CD14-positive monocyte (primary cell): ENCODE measurements at regions not wholly inside any gene's neighbourhood (a gene's known extent, or its start where the extent isn't known, plus 50 kb on each side); places are given as distances from the start of the nearest gene placed in this dataset.

Experiments used
- DNase-seq, 3 donors: peaks; one replicate each; pipeline ENCODE4 v3.0.0-alpha.2; 2011 to 2022
- H2AFZ ChIP-seq: 2 replicates; pipeline ENCODE4 v1.6.0; 2012; ENCODE audit warnings: mild to moderate bottlenecking, low read depth, low read length, inconsistent platforms; ENCODE audit not compliant: insufficient read depth, poor library complexity, severe bottlenecking
- H3K27ac ChIP-seq, 2 donors: 1 replicate in 1 of 2; 2 replicates in 1 of 2; pipeline ENCODE4 v1.5.1; 2012 to 2013; ENCODE audit warnings: low read length in 2 of 2, control low read depth in 1 of 2, inconsistent platforms in 1 of 2, low read depth in 1 of 2, mild to moderate bottlenecking in 1 of 2
- H3K27me3 ChIP-seq, 2 donors: one replicate each; pipeline versions ENCODE4 v1.6.0 to v1.6.1; 2011 to 2013; ENCODE audit warnings: low read length in 2 of 2; ENCODE audit not compliant: control insufficient read depth in 2 of 2, insufficient read depth in 2 of 2
- H3K36me3 ChIP-seq, 2 donors: replicated peaks in 1 of 2; 1 replicate in 1 of 2; 2 replicates in 1 of 2; pipeline versions ENCODE4 v1.5.1 to v1.6.1; 2012 to 2013; ENCODE audit warnings: low read length in 2 of 2, control low read depth in 1 of 2, inconsistent platforms in 1 of 2, mild to moderate bottlenecking in 1 of 2; ENCODE audit not compliant: insufficient read depth in 2 of 2, control insufficient read depth in 1 of 2
- H3K4me1 ChIP-seq, 2 donors: 1 replicate in 1 of 2; 2 replicates in 1 of 2; pipeline versions ENCODE4 v1.5.1 to v1.6.1; 2012 to 2013; ENCODE audit warnings: low read length in 2 of 2, control low read depth in 1 of 2, inconsistent platforms in 1 of 2, mild to moderate bottlenecking in 1 of 2, moderate library complexity in 1 of 2; ENCODE audit not compliant: insufficient read depth in 2 of 2, control insufficient read depth in 1 of 2
- H3K4me2 ChIP-seq: replicated peaks from 2 replicates; pipeline ENCODE3; 2012; ENCODE audit warnings: low read length, moderate library complexity, mild to moderate bottlenecking; ENCODE audit not compliant: poor library complexity, severe bottlenecking; ENCODE audit errors: extremely low read depth
- H3K4me3 ChIP-seq, 3 experiments: fragments of 200-600 bp in 1 of 3; sonication (generic) in 1 of 3; replicated peaks in 1 of 3; 1 replicate in 2 of 3; 2 replicates in 1 of 3; pipeline ENCODE4 v1.5.1; 2011 to 2013; ENCODE audit warnings: low read length in 3 of 3, mild to moderate bottlenecking in 3 of 3, control low read depth in 2 of 3, low read depth in 2 of 3, inconsistent platforms in 1 of 3, moderate library complexity in 1 of 3
- H3K79me2 ChIP-seq: 2 replicates; pipeline ENCODE4 v1.6.0; 2012; ENCODE audit warnings: mild to moderate bottlenecking, control low read depth, inconsistent platforms, low read length, moderate library complexity; ENCODE audit not compliant: insufficient read depth
- H3K9ac ChIP-seq: 2 replicates; pipeline ENCODE4 v1.6.0; 2017; ENCODE audit warnings: low read length, mild to moderate bottlenecking; ENCODE audit not compliant: insufficient read depth, poor library complexity, severe bottlenecking
- H3K9me3 ChIP-seq, 2 donors: replicated peaks in 1 of 2; 1 replicate in 1 of 2; 2 replicates in 1 of 2; pipeline versions ENCODE4 v1.5.1 to v1.6.1; 2012 to 2013; ENCODE audit warnings: low read length in 2 of 2, control low read depth in 1 of 2; ENCODE audit not compliant: control insufficient read depth in 1 of 2, insufficient read depth in 1 of 2
- H4K20me1 ChIP-seq: 2 replicates; pipeline ENCODE4 v1.6.0; 2012; ENCODE audit warnings: mild to moderate bottlenecking, low read length, control low read depth, moderate library complexity; ENCODE audit not compliant: insufficient read depth
- H3K27ac Mint-ChIP-seq, 7 donors: one replicate each; pipeline ENCODE4 v1.8.0; 2020; ENCODE audit warnings: mild to moderate bottlenecking in 7 of 7, mixed read lengths in 7 of 7, moderate library complexity in 6 of 7, inconsistent platforms in 2 of 7
- H3K27me3 Mint-ChIP-seq, 3 donors: one replicate each; pipeline ENCODE4 v1.8.0; 2021 to 2022; ENCODE audit warnings: low read depth in 3 of 3, mild to moderate bottlenecking in 3 of 3, mixed read lengths in 3 of 3, moderate library complexity in 3 of 3, inconsistent platforms in 1 of 3
- H3K36me3 Mint-ChIP-seq, 2 donors: one replicate each; pipeline ENCODE4 v1.8.0; 2020; ENCODE audit warnings: mixed read lengths in 2 of 2, inconsistent platforms in 1 of 2, mild to moderate bottlenecking in 1 of 2
- H3K4me1 Mint-ChIP-seq: one replicate; pipeline ENCODE4 v1.8.0; 2020; ENCODE audit warnings: mild to moderate bottlenecking, mixed read lengths
- H3K4me3 Mint-ChIP-seq, 2 donors: one replicate each; pipeline ENCODE4 v1.8.0; 2020; ENCODE audit warnings: mild to moderate bottlenecking in 2 of 2, mixed read lengths in 2 of 2, moderate library complexity in 1 of 2
- H3K9me3 Mint-ChIP-seq, 7 donors: one replicate each; pipeline ENCODE4 v1.8.0; 2020 to 2022; ENCODE audit warnings: mixed read lengths in 7 of 7, mild to moderate bottlenecking in 6 of 7, moderate library complexity in 6 of 7, inconsistent platforms in 2 of 7
- CTCF ChIP-seq: fragments of 200-600 bp; IDR thresholded peaks from one replicate; pipeline ENCODE4 v1.8.0; 2022; ENCODE audit warnings: antibody characterized with exemption, mild to moderate bottlenecking
- WGBS: methylation state at CpG from one replicate; pipeline ENCODE4 v1.1.5; 2013; ENCODE audit warnings: missing lambda C conversion rate; ENCODE audit not compliant: insufficient coverage; 5-methylcytosine and 5-hydroxymethylcytosine counted together
- intact Hi-C, 2 donors: fragments of 100-400 bp; cut with micrococcal nuclease; formaldehyde crosslinking; loops; one replicate each; pipeline versions ENCODE4 v1.15.0 to v1.15.1; 2023

- Histone ChIP-seq H3K9ac (no peak overlapping the region), H2AFZ (no peak overlapping the region), H3K4me2 (no peak overlapping the region), H3K4me3 (no peak overlapping the region), H3K27me3 (no peaks in the 10 kb centered on the region), H3K27ac (no peak overlapping the region), H3K4me1 (no peaks in the 10 kb centered on the region), H4K20me1 (no peaks in the 10 kb centered on the region), H3K79me2 (no peaks in the 10 kb centered on the region), H3K36me3 (no peaks in the 10 kb centered on the region), H3K9me3 (peaks cover 11% of the 10 kb centered on the region in 2 donors)
- intact Hi-C loops: no loop called here
- no peak for DNase-seq
- no CpG with 5 or more reads among the region's 1 CpG for WGBS
- Mint-ChIP-seq H3K4me1 (no peaks in the 10 kb centered on the region), H3K9me3 (peaks cover 3 to 20% (median 13%) of the 10 kb centered on the region in 7 donors), H3K27ac (no peak overlapping the region), H3K36me3 (no peaks in the 10 kb centered on the region), H3K27me3 (no peaks in the 10 kb centered on the region), H3K4me3 (no peak overlapping the region)
- TF ChIP-seq CTCF: no peak
Observed at GRCh38 chr1:164366014-164366413, 193.0 kb upstream of the PBX1 start.

DNA sequence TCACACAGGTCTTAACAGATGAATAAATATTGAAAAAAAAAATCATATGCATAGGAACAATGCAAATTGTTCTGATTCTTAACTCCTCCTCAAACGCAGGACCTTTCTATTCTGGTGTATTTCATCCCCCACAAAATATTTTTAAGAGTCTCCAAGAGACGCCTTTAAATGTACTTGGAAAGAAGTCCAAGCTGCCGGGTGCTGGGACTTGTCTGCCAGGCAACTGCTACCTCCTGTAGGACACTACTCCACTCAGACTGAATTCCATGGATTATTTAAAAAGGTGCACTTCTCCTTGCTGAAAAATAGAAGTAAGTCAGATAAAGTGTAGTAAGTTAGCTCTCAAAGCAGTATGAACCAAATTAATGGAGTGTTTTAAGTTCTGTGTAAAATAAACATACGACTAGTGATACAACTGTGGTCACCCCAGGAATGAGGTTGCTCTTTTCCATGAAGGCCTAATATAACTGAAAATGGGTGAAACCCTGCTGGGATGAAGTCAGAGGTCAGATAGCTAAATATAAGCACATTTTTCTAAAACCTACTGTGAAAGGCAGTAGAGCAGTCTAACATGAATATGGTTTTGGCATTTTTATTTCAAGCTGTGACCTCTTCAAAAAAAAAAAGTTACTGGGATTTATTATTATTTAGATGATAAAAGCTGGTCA lies 189.2 kb upstream of the PBX1 start:
- Histone ChIP-seq H3K36me3 (no peaks in the 10 kb centered on the region), H3K9me3 (peaks cover 11% of the 10 kb centered on the region in 2 donors), H3K4me3 (no peak overlapping the region), H4K20me1 (no peaks in the 10 kb centered on the region), H3K9ac (no peak overlapping the region), H3K79me2 (no peaks in the 10 kb centered on the region), H3K4me2 (no peak overlapping the region), H3K4me1 (no peaks in the 10 kb centered on the region), H2AFZ (no peak overlapping the region), H3K27me3 (no peaks in the 10 kb centered on the region), H3K27ac (no peak overlapping the region)
- intact Hi-C loops: no loop called here
- Mint-ChIP-seq H3K4me3 (no peak overlapping the region), H3K9me3 (peaks cover 3 to 20% (median 10%) of the 10 kb centered on the region in 7 donors), H3K27me3 (no peaks in the 10 kb centered on the region), H3K4me1 (no peaks in the 10 kb centered on the region), H3K27ac (no peak overlapping the region), H3K36me3 (no peaks in the 10 kb centered on the region)
- WGBS: 100% methylated on average over 1 of the region's 4 CpGs
- TF ChIP-seq CTCF: no peak
- DNase-seq: no peak
